Neural progenitor cell (in vitro differentiated cells): ENCODE measurements at regions not wholly inside any gene's neighbourhood (a gene's known extent, or its start where the extent isn't known, plus 50 kb on each side); places are given as distances from the start of the nearest gene placed in this dataset.

ENCODE experiments used
- DNase-seq: peaks from one replicate; pipeline ENCODE4 v3.0.0-alpha.2; 2016; ENCODE audit warnings: low spot score
- H2AFZ ChIP-seq: fragments of 200-600 bp; sonication (generic); replicated peaks from 2 replicates; pipeline ENCODE4 v1.6.1; 2016; ENCODE audit warnings: antibody characterized with exemption
- H3F3A ChIP-seq: fragments of 200-600 bp; sonication (generic); 2 replicates; pipeline ENCODE4 v1.6.1; 2016; ENCODE audit warnings: antibody characterized with exemption, low read depth
- H3K27ac ChIP-seq: fragments of 200-600 bp; sonication (generic); 2 replicates; pipeline ENCODE4 v1.5.1; 2016; ENCODE audit warnings: mild to moderate bottlenecking
- H3K27me3 ChIP-seq: fragments of 200-600 bp; sonication (generic); 2 replicates; pipeline ENCODE4 v1.6.1; 2016; ENCODE audit warnings: mild to moderate bottlenecking, moderate library complexity
- H3K36me3 ChIP-seq: fragments of 200-600 bp; sonication (generic); 2 replicates; pipeline ENCODE4 v1.5.1; 2016
- H3K4me1 ChIP-seq: fragments of 200-600 bp; sonication (generic); 2 replicates; pipeline ENCODE4 v1.6.1; 2016; ENCODE audit warnings: mixed run types
- H3K4me2 ChIP-seq: fragments of 200-600 bp; sonication (generic); 2 replicates; pipeline ENCODE4 v1.6.1; 2016
- H3K4me3 ChIP-seq: fragments of 200-600 bp; sonication (generic); 2 replicates; pipeline ENCODE4 v1.5.1; 2016
- H3K79me2 ChIP-seq: fragments of 200-600 bp; sonication (generic); 2 replicates; pipeline ENCODE4 v1.6.1; 2016; ENCODE audit warnings: low read depth
- H3K9ac ChIP-seq: fragments of 200-600 bp; sonication (generic); 2 replicates; pipeline ENCODE4 v1.6.1; 2016
- H3K9me3 ChIP-seq: fragments of 200-600 bp; sonication (generic); 2 replicates; pipeline ENCODE4 v1.5.1; 2016; ENCODE audit warnings: low read depth
- H4K20me1 ChIP-seq: fragments of 200-600 bp; sonication (generic); 2 replicates; pipeline ENCODE4 v1.6.1; 2016; ENCODE audit warnings: low read depth
- H3K27ac Mint-ChIP-seq: 3 replicates; pipeline ENCODE4 v1.8.0; 2021; ENCODE audit warnings: mixed read lengths
- H3K27me3 Mint-ChIP-seq: 2 replicates; pipeline ENCODE4 v1.8.0; 2022; ENCODE audit warnings: low read depth, mild to moderate bottlenecking, inconsistent platforms, moderate library complexity, mixed read lengths; ENCODE audit not compliant: insufficient read depth
- H3K36me3 Mint-ChIP-seq: 3 replicates; pipeline ENCODE4 v1.8.0; 2021; ENCODE audit warnings: mixed read lengths
- H3K4me1 Mint-ChIP-seq: 3 replicates; pipeline ENCODE4 v1.8.0; 2021; ENCODE audit warnings: mixed read lengths
- H3K4me3 Mint-ChIP-seq: 3 replicates; pipeline ENCODE4 v1.8.0; 2021; ENCODE audit warnings: mild to moderate bottlenecking, moderate library complexity, mixed read lengths
- H3K9me3 Mint-ChIP-seq: 3 replicates; pipeline ENCODE4 v1.8.0; 2020; ENCODE audit warnings: mixed read lengths
- EZH2 ChIP-seq: fragments of 200-600 bp; sonication (generic); IDR thresholded peaks from 2 replicates; pipeline ENCODE4 v1.6.1; 2017; ENCODE audit warnings: antibody characterized with exemption, mild to moderate bottlenecking, moderate library complexity
- EZH2phosphoT487 ChIP-seq: fragments of 200-600 bp; sonication (generic); IDR thresholded peaks from 2 replicates; pipeline ENCODE4 v1.6.1; 2017; ENCODE audit warnings: antibody characterized with exemption
- TF ChIP-seq, protein P1 (sequence below): fragments of 200-600 bp; sonication (generic); IDR thresholded peaks from 2 replicates; pipeline ENCODE4 v1.5.1; 2017; ENCODE audit warnings: antibody characterized with exemption, mild to moderate bottlenecking

GRCh38 chr4:8710416-8710815 is 117.9 kb downstream of the CPZ start:
- H3K4me1 Mint-ChIP-seq: peaks cover 9% of the 10 kb centered on the region
- no peak for DNase-seq

DNA sequence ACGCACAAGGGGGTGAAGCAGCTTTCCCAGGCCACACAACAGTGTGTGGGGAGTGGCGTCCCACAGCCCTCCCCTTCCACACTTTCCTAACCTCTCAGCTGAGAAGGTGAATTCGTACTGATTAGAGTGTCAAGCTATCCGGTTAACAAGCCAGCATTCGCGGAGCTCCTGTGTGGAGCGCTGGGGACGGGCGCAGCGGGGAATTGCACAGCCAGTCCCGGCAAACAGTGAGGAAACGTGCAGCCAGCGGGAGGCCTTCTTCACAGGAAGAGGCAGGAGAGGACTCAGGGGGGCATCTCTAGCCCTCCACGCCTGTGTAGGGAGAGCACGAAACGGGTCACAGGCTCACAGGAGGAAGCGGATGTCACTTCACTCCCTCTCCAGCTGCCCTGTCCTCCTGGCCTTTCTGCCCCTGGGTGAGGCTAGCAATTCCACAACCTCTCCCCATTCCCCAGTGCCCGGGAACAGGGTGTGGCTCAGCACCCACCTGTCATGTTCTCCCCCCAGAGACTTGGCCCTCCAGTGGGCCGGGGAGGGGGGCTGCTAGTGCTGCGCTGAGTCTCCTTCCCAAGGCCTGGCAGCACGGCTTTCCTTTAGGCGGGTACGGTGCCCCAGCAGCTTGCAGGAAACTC is 117.3 kb downstream of the CPZ start:
- no peak overlapping the region for H3K4me2 ChIP-seq
- Mint-ChIP-seq H3K36me3 (no peaks in the 10 kb centered on the region), H3K9me3 (peaks cover 18% of the 10 kb centered on the region), H3K27me3 (peaks cover 16% of the 10 kb centered on the region), H3K4me3 (no peak overlapping the region), H3K27ac (no peak overlapping the region), H3K4me1 (peaks cover 15% of the 10 kb centered on the region)
- no peak overlapping the region for H3K9ac ChIP-seq
- H3K79me2 ChIP-seq: no peaks in the 10 kb centered on the region
- H2AFZ ChIP-seq: no peak overlapping the region
- TF ChIP-seq, protein P1, sequence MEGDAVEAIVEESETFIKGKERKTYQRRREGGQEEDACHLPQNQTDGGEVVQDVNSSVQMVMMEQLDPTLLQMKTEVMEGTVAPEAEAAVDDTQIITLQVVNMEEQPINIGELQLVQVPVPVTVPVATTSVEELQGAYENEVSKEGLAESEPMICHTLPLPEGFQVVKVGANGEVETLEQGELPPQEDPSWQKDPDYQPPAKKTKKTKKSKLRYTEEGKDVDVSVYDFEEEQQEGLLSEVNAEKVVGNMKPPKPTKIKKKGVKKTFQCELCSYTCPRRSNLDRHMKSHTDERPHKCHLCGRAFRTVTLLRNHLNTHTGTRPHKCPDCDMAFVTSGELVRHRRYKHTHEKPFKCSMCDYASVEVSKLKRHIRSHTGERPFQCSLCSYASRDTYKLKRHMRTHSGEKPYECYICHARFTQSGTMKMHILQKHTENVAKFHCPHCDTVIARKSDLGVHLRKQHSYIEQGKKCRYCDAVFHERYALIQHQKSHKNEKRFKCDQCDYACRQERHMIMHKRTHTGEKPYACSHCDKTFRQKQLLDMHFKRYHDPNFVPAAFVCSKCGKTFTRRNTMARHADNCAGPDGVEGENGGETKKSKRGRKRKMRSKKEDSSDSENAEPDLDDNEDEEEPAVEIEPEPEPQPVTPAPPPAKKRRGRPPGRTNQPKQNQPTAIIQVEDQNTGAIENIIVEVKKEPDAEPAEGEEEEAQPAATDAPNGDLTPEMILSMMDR: no peak
- TF ChIP-seq EZH2 (no peak), EZH2phosphoT487 (no peak)
- no peak overlapping the region for H3K4me3 ChIP-seq
- H3K9me3 ChIP-seq: peaks cover 4% of the 10 kb centered on the region
- H3K27ac ChIP-seq: no peak overlapping the region
- peaks cover 11% of the 10 kb centered on the region for H3F3A ChIP-seq
- no peaks in the 10 kb centered on the region for H3K27me3 ChIP-seq
- no peaks in the 10 kb centered on the region for H4K20me1 ChIP-seq
- H3K36me3 ChIP-seq: no peaks in the 10 kb centered on the region
- peaks cover 23% of the 10 kb centered on the region for H3K4me1 ChIP-seq
- DNase-seq: no peak

More at GRCh38 chr4:8710416-8710815, 117.9 kb downstream of the CPZ start:
- Histone ChIP-seq H3K4me2 (no peak overlapping the region), H2AFZ (no peak overlapping the region), H3F3A (peaks cover 8% of the 10 kb centered on the region), H3K79me2 (no peaks in the 10 kb centered on the region), H3K9me3 (peaks cover 4% of the 10 kb centered on the region), H3K4me1 (peaks cover 17% of the 10 kb centered on the region), H3K27ac (no peak overlapping the region), H4K20me1 (no peaks in the 10 kb centered on the region), H3K36me3 (no peaks in the 10 kb centered on the region), H3K4me3 (no peak overlapping the region), H3K9ac (no peak overlapping the region), H3K27me3 (no peaks in the 10 kb centered on the region)
- TF ChIP-seq, protein P1: no peak
- TF ChIP-seq EZH2 (no peak), EZH2phosphoT487 (no peak)
- no peaks in the 10 kb centered on the region for H3K36me3 Mint-ChIP-seq
- peaks cover 18% of the 10 kb centered on the region for H3K9me3 Mint-ChIP-seq
- no peak overlapping the region for H3K27ac Mint-ChIP-seq
- peaks cover 16% of the 10 kb centered on the region for H3K27me3 Mint-ChIP-seq
- no peak overlapping the region for H3K4me3 Mint-ChIP-seq

DNA sequence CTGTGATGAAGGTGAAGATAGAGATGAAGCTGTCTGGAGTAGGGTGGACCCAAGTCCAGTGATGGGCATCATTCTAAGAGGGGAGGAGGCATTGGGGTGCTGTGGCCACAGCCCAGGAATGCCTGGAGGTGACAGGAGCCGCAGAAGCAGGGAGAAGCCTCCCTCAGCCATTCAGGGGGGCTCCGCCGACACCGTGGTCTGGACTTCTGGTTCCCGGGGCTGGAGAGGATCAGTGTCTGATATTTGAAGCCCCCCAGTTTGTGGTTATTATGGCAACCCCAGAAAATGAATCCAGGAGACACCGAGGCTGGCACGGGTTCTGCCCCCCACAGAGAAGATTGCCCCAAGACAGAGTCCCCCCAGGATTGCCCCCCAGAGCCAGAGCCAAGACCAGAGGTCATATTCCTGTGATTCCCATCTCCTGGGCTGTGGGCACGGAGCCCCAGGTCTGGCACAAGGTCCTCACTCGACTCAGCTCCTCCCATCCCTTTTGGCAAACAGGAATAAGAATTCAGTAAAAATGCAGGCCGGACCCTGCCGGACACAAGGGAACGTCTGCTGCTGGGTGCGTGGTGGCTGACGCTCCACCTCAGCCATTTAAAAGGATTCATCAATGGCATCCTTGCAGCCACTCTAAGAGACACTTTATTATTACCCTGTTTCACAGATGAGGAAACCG is 116.6 kb downstream of the CPZ start:
- Histone ChIP-seq H2AFZ (no peak overlapping the region), H3K79me2 (no peaks in the 10 kb centered on the region), H3K9ac (no peak overlapping the region), H3K4me1 (peaks cover 29% of the 10 kb centered on the region), H3F3A (peaks cover 11% of the 10 kb centered on the region), H3K4me2 (no peak overlapping the region), H4K20me1 (no peaks in the 10 kb centered on the region), H3K27me3 (no peaks in the 10 kb centered on the region), H3K4me3 (no peak overlapping the region), H3K36me3 (no peaks in the 10 kb centered on the region), H3K27ac (no peak overlapping the region), H3K9me3 (peaks cover 4% of the 10 kb centered on the region)
- Mint-ChIP-seq H3K9me3 (peaks cover 18% of the 10 kb centered on the region), H3K27me3 (peaks cover 22% of the 10 kb centered on the region), H3K36me3 (no peaks in the 10 kb centered on the region), H3K4me1 (peaks cover 21% of the 10 kb centered on the region), H3K4me3 (no peak overlapping the region), H3K27ac (no peak overlapping the region)
- TF ChIP-seq EZH2 (no peak), EZH2phosphoT487 (no peak)
- TF ChIP-seq, protein P1: no peak
- no peak for DNase-seq
